SK-N-SH treated with all-trans-retinoic acid at 6 μM for 48 hours (cell line): ENCODE measurements at regions not wholly inside any gene's neighbourhood (a gene's known extent, or its start where the extent isn't known, plus 50 kb on each side); places are given as distances from the start of the nearest gene placed in this dataset.

ENCODE experiments used
- ATAC-seq: fragments of 200-7000 bp; cut with Tn5 transposase; 3 replicates; pipeline ENCODE4 v1.9.1; 2020; ENCODE audit warnings: mild to moderate bottlenecking, moderate library complexity
- CSDC2 ChIP-seq: fragments of 250-450 bp; sonication (Bioruptor Pico); IDR thresholded peaks from 2 replicates; pipeline ENCODE4 v1.5.0; 2020; ENCODE audit warnings: mild to moderate bottlenecking, moderate library complexity
- ESRRG ChIP-seq: fragments of 250-450 bp; sonication (Bioruptor Pico); IDR thresholded peaks from 2 replicates; pipeline ENCODE4 v1.6.1; 2021; ENCODE audit warnings: mild to moderate bottlenecking
- ISL1 ChIP-seq: fragments of 250-450 bp; sonication (Bioruptor Pico); IDR thresholded peaks from 2 replicates; pipeline ENCODE4 v2.1.2; 2022; ENCODE audit warnings: mild to moderate bottlenecking, moderate library complexity
- OSR1 ChIP-seq: fragments of 250-450 bp; sonication (Bioruptor Pico); IDR thresholded peaks from 2 replicates; pipeline ENCODE4 v1.8.0; 2022; ENCODE audit warnings: moderate library complexity, mild to moderate bottlenecking, inconsistent platforms
- PATZ1 ChIP-seq: fragments of 250-450 bp; sonication (Bioruptor Pico); IDR thresholded peaks from 2 replicates; pipeline ENCODE4 v1.8.0; 2020; ENCODE audit warnings: mild to moderate bottlenecking, moderate library complexity, borderline replicate concordance
- PPARA ChIP-seq: fragments of 250-450 bp; sonication (Bioruptor Pico); IDR thresholded peaks from 2 replicates; pipeline ENCODE4 v1.5.0; 2020; ENCODE audit warnings: mild to moderate bottlenecking, borderline replicate concordance
- RARB ChIP-seq: fragments of 250-450 bp; sonication (Bioruptor Pico); IDR thresholded peaks from 2 replicates; pipeline ENCODE4 v1.8.0; 2021; ENCODE audit warnings: mild to moderate bottlenecking, moderate library complexity
- SNAI2 ChIP-seq: fragments of 250-450 bp; sonication (Bioruptor Pico); IDR thresholded peaks from 2 replicates; pipeline ENCODE4 v1.5.0; 2020; ENCODE audit warnings: mild to moderate bottlenecking, moderate library complexity
- TCF4 ChIP-seq: fragments of 250-450 bp; sonication (Bioruptor Pico); IDR thresholded peaks from 2 replicates; pipeline ENCODE4 v1.8.0; 2021; ENCODE audit warnings: mild to moderate bottlenecking, moderate library complexity, borderline replicate concordance
- TOX ChIP-seq: fragments of 250-450 bp; sonication (Bioruptor Pico); IDR thresholded peaks from 2 replicates; pipeline ENCODE4 v1.8.0; 2021; ENCODE audit warnings: mild to moderate bottlenecking, moderate library complexity, borderline replicate concordance
- ZFP3 ChIP-seq: fragments of 250-450 bp; sonication (Bioruptor Pico); IDR thresholded peaks from 2 replicates; pipeline ENCODE4 v1.5.0; 2020; ENCODE audit warnings: mild to moderate bottlenecking, moderate library complexity
- ZFP30 ChIP-seq: fragments of 450-650 bp; formaldehyde crosslinking; IDR thresholded peaks from 2 replicates; pipeline ENCODE4 v1.5.0; 2022; ENCODE audit warnings: mild to moderate bottlenecking, moderate library complexity
- ZNF565 ChIP-seq: fragments of 450-650 bp; formaldehyde crosslinking; conservative IDR thresholded peaks from 2 replicates; pipeline ENCODE4 v1.5.0; 2020; ENCODE audit warnings: low read depth, mild to moderate bottlenecking, moderate library complexity
- ZNF70 ChIP-seq: fragments of 450-650 bp; formaldehyde crosslinking; IDR thresholded peaks from 2 replicates; pipeline ENCODE4 v1.5.0; 2020; ENCODE audit warnings: mild to moderate bottlenecking, moderate library complexity
- ZNF8 ChIP-seq: fragments of 450-650 bp; formaldehyde crosslinking; IDR thresholded peaks from 2 replicates; pipeline ENCODE4 v1.5.0; 2020; ENCODE audit warnings: mild to moderate bottlenecking, moderate library complexity
- TF ChIP-seq, protein P1 (sequence below): fragments of 250-450 bp; sonication (Bioruptor Pico); IDR thresholded peaks from 2 replicates; pipeline ENCODE4 v1.5.0; 2020; ENCODE audit warnings: mild to moderate bottlenecking, moderate library complexity
- TF ChIP-seq, protein P2 (sequence below): fragments of 250-450 bp; sonication (Bioruptor Pico); IDR thresholded peaks from 2 replicates; pipeline ENCODE4 v1.5.1; 2021; ENCODE audit warnings: mild to moderate bottlenecking, moderate library complexity
- TF ChIP-seq, protein P3 (sequence below): fragments of 250-450 bp; sonication (Bioruptor Pico); IDR thresholded peaks from 2 replicates; pipeline ENCODE4 v1.5.1; 2020; ENCODE audit warnings: low read depth, mild to moderate bottlenecking, moderate library complexity

DNA sequence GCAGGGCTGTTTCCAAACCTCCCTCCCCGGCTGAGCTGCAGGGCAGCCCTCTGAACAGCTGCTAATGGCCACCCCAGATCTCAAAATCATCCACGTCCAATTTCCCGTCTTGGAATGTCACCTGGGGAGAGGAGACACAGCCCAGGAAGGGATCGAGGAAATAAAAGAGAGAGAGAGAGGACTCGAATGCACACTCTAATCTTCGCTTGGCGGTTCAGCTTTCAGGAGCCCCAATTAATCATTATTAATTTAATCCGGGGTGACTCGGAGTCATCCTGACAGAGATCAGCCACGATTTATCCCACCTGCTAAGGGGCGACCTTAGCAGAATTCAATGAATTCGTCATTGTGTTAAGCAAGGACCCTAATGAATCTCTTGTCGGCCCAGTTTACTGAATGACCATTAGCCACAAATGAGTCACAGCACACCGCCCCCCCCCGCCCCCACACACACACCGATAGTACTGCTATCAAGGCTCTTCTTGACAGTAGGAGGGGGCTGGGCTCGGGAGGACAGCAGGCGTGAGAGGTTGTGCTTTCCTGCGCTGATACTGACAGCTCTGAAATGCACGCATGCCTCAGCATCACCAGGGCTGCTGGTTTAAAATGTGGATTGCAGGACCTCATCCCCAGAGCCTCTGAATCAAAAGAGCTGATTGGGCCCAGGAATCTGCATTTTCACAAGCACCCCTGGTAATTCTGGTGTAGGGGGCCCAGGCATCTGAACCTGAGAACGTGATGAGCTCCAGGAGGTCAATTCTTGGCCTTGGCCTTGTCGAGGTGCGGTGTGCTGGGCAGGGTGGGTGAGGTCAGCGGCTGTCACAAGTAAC, 190.0 kb upstream of the CIBAR2 start (continued):
- TF ChIP-seq, protein P1, sequence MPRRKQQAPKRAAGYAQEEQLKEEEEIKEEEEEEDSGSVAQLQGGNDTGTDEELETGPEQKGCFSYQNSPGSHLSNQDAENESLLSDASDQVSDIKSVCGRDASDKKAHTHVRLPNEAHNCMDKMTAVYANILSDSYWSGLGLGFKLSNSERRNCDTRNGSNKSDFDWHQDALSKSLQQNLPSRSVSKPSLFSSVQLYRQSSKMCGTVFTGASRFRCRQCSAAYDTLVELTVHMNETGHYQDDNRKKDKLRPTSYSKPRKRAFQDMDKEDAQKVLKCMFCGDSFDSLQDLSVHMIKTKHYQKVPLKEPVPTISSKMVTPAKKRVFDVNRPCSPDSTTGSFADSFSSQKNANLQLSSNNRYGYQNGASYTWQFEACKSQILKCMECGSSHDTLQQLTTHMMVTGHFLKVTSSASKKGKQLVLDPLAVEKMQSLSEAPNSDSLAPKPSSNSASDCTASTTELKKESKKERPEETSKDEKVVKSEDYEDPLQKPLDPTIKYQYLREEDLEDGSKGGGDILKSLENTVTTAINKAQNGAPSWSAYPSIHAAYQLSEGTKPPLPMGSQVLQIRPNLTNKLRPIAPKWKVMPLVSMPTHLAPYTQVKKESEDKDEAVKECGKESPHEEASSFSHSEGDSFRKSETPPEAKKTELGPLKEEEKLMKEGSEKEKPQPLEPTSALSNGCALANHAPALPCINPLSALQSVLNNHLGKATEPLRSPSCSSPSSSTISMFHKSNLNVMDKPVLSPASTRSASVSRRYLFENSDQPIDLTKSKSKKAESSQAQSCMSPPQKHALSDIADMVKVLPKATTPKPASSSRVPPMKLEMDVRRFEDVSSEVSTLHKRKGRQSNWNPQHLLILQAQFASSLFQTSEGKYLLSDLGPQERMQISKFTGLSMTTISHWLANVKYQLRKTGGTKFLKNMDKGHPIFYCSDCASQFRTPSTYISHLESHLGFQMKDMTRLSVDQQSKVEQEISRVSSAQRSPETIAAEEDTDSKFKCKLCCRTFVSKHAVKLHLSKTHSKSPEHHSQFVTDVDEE (CRISPR knock-in tag), result no peak

DNA sequence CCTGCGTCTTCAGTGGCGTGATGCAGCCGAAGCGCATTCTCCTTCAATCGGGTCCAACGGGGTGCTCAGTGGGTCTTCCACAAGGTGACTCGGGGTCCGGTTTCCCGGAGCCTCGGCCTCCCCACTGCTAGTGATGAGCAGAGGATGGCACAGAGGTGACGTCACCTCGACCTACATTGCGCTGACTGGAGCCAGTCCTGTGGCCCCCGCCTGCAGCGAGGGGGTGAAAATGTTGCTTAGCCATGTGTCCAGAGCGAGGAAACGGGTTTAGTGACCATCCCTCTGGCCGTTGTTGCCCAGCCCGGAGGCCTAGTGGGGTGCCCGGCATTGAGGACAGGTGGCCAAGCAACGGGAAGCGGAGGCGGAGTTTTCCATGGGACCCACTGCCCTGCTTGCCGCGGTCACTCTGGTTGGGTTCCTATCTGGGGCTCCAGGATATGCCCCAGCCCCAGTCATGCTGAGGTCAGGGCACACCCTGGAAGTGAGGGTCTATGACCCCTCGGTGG, 190.6 kb upstream of the CIBAR2 start:
- ATAC-seq, result no peak
- TF ChIP-seq ZNF565 (CRISPR knock-in tag) (no peak), SNAI2 (CRISPR knock-in tag) (no peak), ZFP3 (CRISPR knock-in tag) (no peak), TOX (CRISPR knock-in tag) (no peak), PPARA (CRISPR knock-in tag) (no peak), OSR1 (CRISPR knock-in tag) (no peak), ZNF8 (CRISPR knock-in tag) (no peak)
- TF ChIP-seq, protein P2, sequence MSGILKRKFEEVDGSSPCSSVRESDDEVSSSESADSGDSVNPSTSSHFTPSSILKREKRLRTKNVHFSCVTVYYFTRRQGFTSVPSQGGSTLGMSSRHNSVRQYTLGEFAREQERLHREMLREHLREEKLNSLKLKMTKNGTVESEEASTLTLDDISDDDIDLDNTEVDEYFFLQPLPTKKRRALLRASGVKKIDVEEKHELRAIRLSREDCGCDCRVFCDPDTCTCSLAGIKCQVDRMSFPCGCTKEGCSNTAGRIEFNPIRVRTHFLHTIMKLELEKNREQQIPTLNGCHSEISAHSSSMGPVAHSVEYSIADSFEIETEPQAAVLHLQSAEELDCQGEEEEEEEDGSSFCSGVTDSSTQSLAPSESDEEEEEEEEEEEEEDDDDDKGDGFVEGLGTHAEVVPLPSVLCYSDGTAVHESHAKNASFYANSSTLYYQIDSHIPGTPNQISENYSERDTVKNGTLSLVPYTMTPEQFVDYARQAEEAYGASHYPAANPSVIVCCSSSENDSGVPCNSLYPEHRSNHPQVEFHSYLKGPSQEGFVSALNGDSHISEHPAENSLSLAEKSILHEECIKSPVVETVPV, result no peak

GRCh38 chr16:85303354-85303883, 191.1 kb upstream of the CIBAR2 start:
- TF ChIP-seq ESRRG (CRISPR knock-in tag), result no peak
- no peak for TF ChIP-seq ZNF565 (CRISPR knock-in tag)
- TF ChIP-seq RARB (CRISPR knock-in tag), result no peak
- TF ChIP-seq ZFP30 (CRISPR knock-in tag), result no peak
- no peak for TF ChIP-seq OSR1 (CRISPR knock-in tag)
- no peak for TF ChIP-seq ZNF70 (CRISPR knock-in tag)
- TF ChIP-seq CSDC2, result no peak
- no peak for TF ChIP-seq ZFP3 (CRISPR knock-in tag)
- no peak for TF ChIP-seq TOX (CRISPR knock-in tag)
- TF ChIP-seq, protein P3, sequence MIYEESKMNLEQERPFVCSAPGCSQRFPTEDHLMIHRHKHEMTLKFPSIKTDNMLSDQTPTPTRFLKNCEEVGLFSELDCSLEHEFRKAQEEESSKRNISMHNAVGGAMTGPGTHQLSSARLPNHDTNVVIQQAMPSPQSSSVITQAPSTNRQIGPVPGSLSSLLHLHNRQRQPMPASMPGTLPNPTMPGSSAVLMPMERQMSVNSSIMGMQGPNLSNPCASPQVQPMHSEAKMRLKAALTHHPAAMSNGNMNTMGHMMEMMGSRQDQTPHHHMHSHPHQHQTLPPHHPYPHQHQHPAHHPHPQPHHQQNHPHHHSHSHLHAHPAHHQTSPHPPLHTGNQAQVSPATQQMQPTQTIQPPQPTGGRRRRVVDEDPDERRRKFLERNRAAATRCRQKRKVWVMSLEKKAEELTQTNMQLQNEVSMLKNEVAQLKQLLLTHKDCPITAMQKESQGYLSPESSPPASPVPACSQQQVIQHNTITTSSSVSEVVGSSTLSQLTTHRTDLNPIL (CRISPR knock-in tag), result no peak
- no peak for TF ChIP-seq PATZ1
- no peak for TF ChIP-seq ISL1
- TF ChIP-seq SNAI2 (CRISPR knock-in tag), result no peak
- TF ChIP-seq TCF4, result no peak
- ATAC-seq, result no peak

DNA sequence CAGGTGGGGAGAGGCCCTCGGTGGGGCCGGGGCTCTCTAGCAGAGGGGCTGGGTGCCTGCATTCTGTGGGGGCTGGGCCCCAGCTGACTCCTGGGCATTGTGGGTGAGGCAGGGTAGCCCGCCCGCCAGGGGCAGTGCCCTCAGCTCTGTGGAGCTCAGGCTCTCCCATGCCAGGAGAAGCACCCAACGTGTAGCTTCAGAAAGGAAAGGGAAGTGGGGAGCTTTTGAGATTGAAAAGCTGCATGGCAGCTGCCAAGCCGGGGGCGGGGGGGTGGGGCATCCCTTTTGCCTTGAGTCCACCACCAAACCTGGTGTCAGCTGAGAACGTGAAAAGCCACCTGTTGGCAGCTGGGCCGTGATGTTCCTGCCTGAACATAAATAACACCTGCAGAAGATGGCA, 192.1 kb upstream of the CIBAR2 start:
- no peak for ATAC-seq
- TF ChIP-seq ISL1, result no peak
